KMS-11 (cell line): ENCODE measurements at regions not wholly inside any gene's neighbourhood (a gene's known extent, or its start where the extent isn't known, plus 50 kb on each side); places are given as distances from the start of the nearest gene placed in this dataset.

ENCODE experiments used
- H2AFZ ChIP-seq: fragments of 200-600 bp; sonication (generic); 2 replicates; pipeline ENCODE4 v1.6.1; 2016; ENCODE audit warnings: antibody characterized with exemption, mixed run types, low read depth
- H3K27ac ChIP-seq: fragments of 200-600 bp; sonication (generic); 2 replicates; pipeline ENCODE4 v1.6.1; 2016; ENCODE audit warnings: mild to moderate bottlenecking, mixed run types
- H3K27me3 ChIP-seq: fragments of 200-600 bp; sonication (generic); 2 replicates; pipeline ENCODE4 v1.6.1; 2017; ENCODE audit warnings: mild to moderate bottlenecking, low read depth, mixed run types, moderate library complexity; ENCODE audit not compliant: insufficient read depth
- H3K36me3 ChIP-seq: fragments of 200-600 bp; sonication (generic); 2 replicates; pipeline ENCODE4 v1.6.1; 2017; ENCODE audit warnings: mild to moderate bottlenecking, mixed run types; ENCODE audit not compliant: insufficient read depth
- H3K4me1 ChIP-seq: fragments of 200-600 bp; sonication (generic); 2 replicates; pipeline ENCODE4 v1.6.1; 2016; ENCODE audit warnings: mild to moderate bottlenecking, low read depth, mixed run types; ENCODE audit not compliant: poor library complexity, severe bottlenecking
- H3K4me2 ChIP-seq: fragments of 200-600 bp; sonication (generic); 2 replicates; pipeline ENCODE4 v1.7.0; 2016; ENCODE audit warnings: mild to moderate bottlenecking, mixed run types
- H3K4me3 ChIP-seq: fragments of 200-600 bp; sonication (generic); IDR thresholded peaks from 2 replicates; pipeline ENCODE4 v1.6.1; 2017; ENCODE audit warnings: low read depth, low read length, mixed read lengths; ENCODE audit not compliant: insufficient read depth
- H3K79me2 ChIP-seq: fragments of 200-600 bp; sonication (generic); 2 replicates; pipeline ENCODE4 v1.6.1; 2016; ENCODE audit warnings: low read depth, mixed run types; ENCODE audit not compliant: insufficient read depth
- H3K9ac ChIP-seq: fragments of 200-600 bp; sonication (generic); 2 replicates; pipeline ENCODE4 v1.6.1; 2016; ENCODE audit warnings: mild to moderate bottlenecking, mixed run types
- H4K20me1 ChIP-seq: fragments of 200-600 bp; sonication (generic); 2 replicates; pipeline ENCODE4 v1.6.1; 2016; ENCODE audit warnings: mild to moderate bottlenecking, mixed run types; ENCODE audit not compliant: insufficient read depth
- TF ChIP-seq, protein P1 (sequence below): fragments of 200-600 bp; sonication (generic); conservative IDR thresholded peaks from 2 replicates; pipeline ENCODE4 v1.6.1; 2017; ENCODE audit warnings: low read depth, mild to moderate bottlenecking, antibody characterized with exemption, low read length, moderate library complexity, mixed read lengths

DNA sequence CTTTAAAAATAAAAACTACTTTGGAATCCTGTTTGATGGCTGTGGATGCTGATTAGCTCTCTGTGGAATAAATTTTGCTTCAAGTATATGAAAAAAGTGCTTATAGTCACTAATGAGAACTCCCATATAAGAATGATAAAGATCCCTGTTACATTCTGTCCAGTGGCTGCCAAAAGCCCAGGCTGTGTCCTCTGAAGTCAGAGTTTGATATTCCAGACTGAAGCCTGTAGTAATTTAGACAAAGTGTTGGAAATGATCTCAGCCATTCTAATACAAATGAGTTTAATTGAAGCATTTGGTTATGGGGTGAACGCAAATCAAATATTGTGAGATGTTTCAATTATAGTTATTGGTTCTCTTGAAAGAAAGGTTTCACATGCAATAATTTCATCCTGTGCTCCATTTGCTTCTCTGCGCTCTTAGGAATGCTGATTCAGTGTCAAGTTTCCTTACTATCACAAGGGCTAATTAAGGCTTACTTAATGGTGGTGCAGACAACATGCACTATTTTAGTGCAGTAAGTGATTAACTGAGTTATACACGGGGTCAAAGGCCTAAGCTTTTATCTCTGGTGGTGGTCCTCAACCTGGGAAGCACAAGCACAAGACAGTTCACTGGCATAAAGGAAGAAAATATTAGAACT is 867.6 kb downstream of the SORCS1 start:
- Histone ChIP-seq H3K36me3 (no peaks in the 10 kb centered on the region), H4K20me1 (no peaks in the 10 kb centered on the region), H3K4me2 (no peak overlapping the region), H3K9ac (no peak overlapping the region), H3K27me3 (no peaks in the 10 kb centered on the region), H3K4me1 (no peaks in the 10 kb centered on the region), H2AFZ (no peak overlapping the region), H3K4me3 (no peak overlapping the region), H3K79me2 (no peaks in the 10 kb centered on the region), H3K27ac (no peak overlapping the region)
- TF ChIP-seq, protein P1, sequence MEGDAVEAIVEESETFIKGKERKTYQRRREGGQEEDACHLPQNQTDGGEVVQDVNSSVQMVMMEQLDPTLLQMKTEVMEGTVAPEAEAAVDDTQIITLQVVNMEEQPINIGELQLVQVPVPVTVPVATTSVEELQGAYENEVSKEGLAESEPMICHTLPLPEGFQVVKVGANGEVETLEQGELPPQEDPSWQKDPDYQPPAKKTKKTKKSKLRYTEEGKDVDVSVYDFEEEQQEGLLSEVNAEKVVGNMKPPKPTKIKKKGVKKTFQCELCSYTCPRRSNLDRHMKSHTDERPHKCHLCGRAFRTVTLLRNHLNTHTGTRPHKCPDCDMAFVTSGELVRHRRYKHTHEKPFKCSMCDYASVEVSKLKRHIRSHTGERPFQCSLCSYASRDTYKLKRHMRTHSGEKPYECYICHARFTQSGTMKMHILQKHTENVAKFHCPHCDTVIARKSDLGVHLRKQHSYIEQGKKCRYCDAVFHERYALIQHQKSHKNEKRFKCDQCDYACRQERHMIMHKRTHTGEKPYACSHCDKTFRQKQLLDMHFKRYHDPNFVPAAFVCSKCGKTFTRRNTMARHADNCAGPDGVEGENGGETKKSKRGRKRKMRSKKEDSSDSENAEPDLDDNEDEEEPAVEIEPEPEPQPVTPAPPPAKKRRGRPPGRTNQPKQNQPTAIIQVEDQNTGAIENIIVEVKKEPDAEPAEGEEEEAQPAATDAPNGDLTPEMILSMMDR, result no peak

DNA sequence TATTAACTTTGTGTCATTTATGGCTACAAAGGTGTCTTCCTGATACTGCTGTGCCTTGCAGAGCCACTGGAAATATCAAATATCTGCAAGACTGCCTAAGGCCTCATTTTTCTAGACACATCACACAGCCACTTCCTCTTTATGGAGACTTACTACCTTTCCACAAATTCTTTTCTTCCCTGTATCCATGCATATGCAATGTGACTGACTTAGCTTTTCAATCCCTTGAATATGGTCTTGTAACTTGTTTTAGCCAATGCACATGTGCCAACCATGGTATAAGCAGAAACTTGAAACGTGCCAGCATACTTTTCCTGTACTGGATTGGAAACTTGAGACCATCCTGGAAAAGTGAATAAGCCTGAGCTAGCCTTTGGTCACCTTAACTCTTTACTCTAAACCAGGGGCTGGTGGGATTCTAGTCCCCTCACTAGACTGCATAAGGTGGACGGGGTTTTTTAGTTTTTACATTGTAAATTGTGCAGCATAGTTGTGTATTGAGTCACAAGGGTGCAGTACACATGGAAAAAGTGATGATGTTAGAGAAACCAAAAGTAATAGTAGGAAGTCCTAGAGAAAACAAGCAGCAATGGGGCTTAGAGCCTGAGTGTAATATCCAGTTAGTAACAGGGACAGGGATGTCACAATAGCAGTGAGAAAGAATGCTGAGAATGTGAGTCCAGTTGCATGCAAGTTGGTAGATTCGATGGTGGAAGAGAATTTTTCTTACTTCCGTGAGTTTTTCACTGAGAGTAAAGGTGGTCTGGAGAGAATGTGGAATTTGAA is 879.5 kb downstream of the SORCS1 start:
- H3K4me3 ChIP-seq, result no peak overlapping the region
- no peak overlapping the region for H3K9ac ChIP-seq
- H3K4me1 ChIP-seq, result no peaks in the 10 kb centered on the region
- H3K4me2 ChIP-seq, result no peak overlapping the region
- no peak overlapping the region for H2AFZ ChIP-seq
- H3K36me3 ChIP-seq, result no peaks in the 10 kb centered on the region
- H3K79me2 ChIP-seq, result no peaks in the 10 kb centered on the region
- H3K27me3 ChIP-seq, result no peaks in the 10 kb centered on the region
- no peaks in the 10 kb centered on the region for H4K20me1 ChIP-seq
- TF ChIP-seq, protein P1, result no peak
- H3K27ac ChIP-seq, result no peak overlapping the region

DNA sequence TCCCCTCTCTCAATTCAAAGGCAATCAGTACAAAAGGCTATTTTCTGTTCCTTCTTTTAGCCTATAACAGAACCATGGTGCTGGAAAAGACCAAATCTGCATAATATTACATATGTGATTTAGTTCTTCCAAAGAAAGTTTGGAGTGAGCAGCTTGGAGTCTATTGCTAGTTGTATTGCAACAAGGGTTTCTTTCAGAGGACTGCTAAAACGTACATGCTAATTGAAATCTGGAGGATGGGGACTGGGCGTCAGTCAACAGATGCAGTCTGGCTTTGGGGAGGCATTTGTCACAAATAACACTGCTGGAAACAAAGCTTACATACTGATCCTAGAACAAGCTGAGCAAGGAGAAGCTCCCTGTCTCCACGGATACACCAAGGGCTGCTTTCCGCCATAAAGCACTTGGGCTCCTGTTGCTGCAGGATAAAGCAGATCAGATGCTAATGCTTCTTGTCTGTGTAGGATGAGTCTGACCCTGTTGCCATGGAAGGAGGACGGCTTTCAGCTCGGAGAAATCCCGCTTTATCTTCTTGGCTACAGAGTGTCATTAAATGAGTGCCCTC is 883.5 kb downstream of the SORCS1 start:
- Histone ChIP-seq H4K20me1 (no peaks in the 10 kb centered on the region), H3K4me2 (no peak overlapping the region), H3K27ac (no peak overlapping the region), H3K4me3 (no peak overlapping the region), H2AFZ (no peak overlapping the region), H3K4me1 (no peaks in the 10 kb centered on the region), H3K79me2 (no peaks in the 10 kb centered on the region), H3K36me3 (no peaks in the 10 kb centered on the region), H3K9ac (no peak overlapping the region), H3K27me3 (no peaks in the 10 kb centered on the region)
- TF ChIP-seq, protein P1, result no peak

DNA sequence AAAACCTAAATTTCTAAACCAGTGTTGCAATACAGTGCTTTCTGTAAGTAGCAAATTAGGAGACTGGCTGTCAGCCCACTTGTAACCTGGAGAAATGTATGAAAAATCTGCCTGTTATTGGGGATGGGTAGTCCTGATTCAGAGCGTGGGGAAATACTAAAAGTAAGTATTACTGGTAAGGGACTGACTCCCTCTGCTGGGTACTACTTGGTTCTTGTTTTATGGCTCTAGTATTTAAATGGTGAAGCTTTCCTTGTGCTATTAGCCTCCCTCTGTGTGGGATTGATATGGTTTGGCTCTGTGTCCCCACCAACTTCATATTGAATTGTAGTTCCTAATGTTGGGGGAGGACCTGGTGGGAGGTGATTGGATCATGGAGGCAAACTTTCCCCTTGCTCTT is 886.1 kb downstream of the SORCS1 start:
- Histone ChIP-seq H3K4me1 (no peaks in the 10 kb centered on the region), H3K36me3 (no peaks in the 10 kb centered on the region), H3K27me3 (no peaks in the 10 kb centered on the region), H3K4me3 (no peak overlapping the region), H2AFZ (no peak overlapping the region), H3K27ac (no peak overlapping the region), H4K20me1 (no peaks in the 10 kb centered on the region), H3K79me2 (no peaks in the 10 kb centered on the region), H3K9ac (no peak overlapping the region), H3K4me2 (no peak overlapping the region)
- TF ChIP-seq, protein P1, result no peak
